ENCODE measurements at regions not wholly inside any gene's neighbourhood (a gene's known extent, or its start where the extent isn't known, plus 50 kb on each side); places are given as distances from the start of the nearest gene placed in this dataset.
"Not testable (repeated sequence)": the region's sequence is repeated elsewhere in the genome, so short reads cannot be mapped to it uniquely, and the experiment has no call there.

DNA sequence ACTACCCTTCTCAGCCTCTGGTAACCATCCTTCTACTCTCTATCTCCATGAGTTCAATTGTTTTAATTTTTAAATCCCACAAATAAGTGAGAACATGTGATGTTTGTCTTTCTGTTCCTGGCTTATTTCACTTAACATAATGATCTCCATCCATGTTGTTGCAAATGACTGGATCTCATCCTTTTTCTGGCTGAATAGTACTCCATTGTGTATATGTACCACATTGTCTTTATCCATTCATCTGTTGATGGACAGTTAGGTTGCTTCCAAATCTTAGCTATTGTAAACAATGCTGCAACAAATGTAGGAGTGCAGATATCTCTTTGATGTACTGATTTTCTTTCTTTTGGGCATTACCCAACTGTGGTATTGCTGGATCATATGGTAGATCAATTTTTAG, 103.0 kb downstream of the CARTPT start:
- not testable (repeated sequence) for DNase-seq (ENCODE audit: low spot score)

GRCh38 chr5:71825992-71826391, 106.9 kb downstream of the CARTPT start:
- no peak for DNase-seq (ENCODE audit: low spot score)

DNA sequence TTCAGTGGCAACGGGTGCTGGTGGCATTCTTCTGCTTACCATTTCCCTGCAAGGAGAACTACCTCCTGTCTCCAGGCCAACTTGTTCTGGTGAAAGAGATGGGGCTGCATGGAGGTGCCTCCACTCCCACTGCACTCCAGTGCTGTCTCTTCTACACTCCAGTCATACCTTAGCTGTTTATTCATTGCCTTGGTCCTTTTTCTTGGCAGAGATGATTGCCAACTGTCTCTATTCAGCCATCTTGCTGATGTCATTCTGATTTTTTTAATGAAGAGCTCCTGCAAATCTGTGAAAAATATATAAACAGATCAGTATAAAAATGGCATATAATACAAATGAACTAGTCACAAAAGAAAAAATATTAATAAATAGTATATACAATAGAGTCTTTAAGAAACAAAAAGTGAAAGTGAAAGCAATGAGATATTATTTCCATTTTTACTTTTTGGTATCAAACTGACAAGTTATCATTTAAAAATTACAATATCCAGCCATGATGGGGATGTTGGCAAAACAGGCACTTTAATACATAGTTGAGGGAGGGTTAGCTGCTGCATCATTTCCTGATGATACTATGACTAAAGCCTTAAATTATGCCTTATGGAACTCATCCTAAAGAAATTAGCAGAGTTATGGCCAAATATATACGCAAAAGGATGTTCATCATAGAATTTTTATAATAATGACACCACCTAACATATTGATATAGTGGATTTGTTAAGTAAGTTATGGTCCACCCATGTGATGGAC, 109.4 kb downstream of the CARTPT start:
- no peak for DNase-seq (ENCODE audit: low spot score)

DNA sequence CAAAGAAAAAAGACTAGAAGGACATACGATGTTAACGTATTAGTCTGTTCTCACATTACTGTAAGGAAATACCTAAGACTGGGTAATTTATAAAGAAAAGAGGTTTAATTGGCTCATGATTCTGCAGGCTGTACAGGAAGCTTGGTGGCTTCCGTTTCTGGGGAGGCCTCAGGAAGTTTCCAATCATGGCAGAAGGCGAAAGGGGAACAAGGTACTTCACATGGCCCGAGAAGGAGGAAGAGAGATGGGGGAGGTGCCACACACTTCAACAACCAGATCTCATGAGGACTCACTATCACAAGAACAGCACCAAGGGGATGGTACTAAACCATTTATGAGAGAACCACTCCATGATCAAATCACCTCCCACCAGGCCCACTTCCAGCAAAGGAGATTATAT, 110.1 kb downstream of the CARTPT start:
- DNase-seq (ENCODE audit: low spot score), result no peak

GRCh38 chr5:71830681-71831539, 111.8 kb downstream of the CARTPT start:
- DNase-seq (ENCODE audit: low spot score), result no peak

GRCh38 chr5:71832812-71833715, 114.0 kb downstream of the CARTPT start:
- no peak for DNase-seq (ENCODE audit: low spot score)

DNA sequence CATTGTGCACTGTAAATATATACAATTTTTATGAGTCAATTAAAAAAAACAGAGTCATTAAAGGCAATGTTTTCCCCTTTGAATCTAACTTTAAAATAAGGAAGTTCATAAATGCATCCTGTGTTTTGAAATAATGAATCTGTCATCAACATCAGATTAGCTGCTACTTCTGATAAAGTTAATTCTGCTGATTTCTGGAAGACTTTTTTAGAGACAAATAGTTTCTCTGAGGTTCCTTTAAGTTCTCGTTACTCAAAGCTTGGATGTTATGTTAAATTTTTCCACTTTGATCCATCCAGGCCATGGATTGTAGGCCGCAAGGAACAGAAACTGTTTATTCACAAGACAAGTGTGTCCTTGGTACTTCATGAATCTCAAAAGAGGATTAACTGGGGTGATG, 115.5 kb downstream of the CARTPT start:
- no peak for DNase-seq (ENCODE audit: low spot score)

DNA sequence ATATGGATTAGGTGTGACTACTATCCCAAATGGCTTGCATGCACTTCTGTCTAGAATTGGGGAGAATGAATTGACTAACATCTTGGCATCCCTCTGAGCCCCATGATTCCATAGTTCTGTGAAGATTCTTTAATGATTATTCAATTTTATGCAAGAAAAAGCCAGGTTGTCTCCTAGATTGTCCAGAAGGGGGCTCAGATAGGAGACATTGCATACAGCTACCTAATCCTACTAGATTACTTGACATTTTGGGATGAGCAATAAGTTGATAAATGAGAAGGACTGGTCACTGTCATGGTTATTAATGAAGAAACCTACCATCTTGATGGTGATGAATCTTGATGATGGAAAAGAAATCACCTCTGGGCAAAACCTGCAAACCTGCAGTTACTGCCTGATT, 117.0 kb downstream of the CARTPT start:
- no peak for DNase-seq (ENCODE audit: low spot score)

- DNase-seq (ENCODE audit: low spot score), result no peak
Observed at GRCh38 chr5:71836559-71837112, 117.6 kb downstream of the CARTPT start.

- DNase-seq (ENCODE audit: low spot score), result no peak
Observed at GRCh38 chr5:71838286-71838685, 119.2 kb downstream of the CARTPT start.

DNA sequence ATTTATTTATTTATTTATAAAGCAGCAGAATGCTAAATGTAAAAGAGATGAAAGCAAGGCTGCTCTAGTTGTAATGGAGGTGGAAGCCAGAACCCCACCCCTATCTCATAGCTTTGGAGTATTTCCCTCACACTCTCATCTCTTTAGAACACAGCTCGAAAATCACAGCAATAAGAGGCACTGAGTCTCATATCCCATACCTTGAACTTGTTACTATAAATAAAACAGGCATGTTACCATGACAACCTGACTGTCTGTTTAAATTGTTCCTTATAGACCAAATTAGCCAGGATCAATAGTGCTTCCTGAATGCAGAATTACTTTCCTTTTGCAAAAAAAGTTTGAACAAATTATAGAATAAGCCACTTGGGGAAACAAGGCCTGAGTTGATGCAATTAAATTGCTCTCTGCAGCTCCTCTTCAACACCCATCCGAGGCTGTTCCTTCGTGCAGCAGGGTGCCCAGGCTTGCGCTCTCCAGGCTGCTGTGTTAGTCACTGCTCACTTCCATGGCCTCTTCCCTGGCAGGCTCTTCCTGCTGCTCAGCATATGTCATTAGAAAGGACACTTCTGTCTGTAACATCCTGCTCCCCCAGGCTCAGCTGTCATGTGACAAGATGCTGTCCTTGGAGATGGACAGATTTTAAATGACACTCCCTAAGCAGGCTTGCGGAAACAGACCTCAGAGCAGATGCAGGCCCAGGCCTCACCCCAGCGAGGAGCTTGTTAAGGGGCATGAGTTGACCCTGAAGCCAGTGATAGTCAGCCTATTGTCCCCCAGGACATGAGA, 120.2 kb downstream of the CARTPT start:
- no peak for DNase-seq (ENCODE audit: low spot score)

GRCh38 chr5:71841107-71841506, 122.0 kb downstream of the CARTPT start:
- DNase-seq (ENCODE audit: low spot score), result no peak

- no peak for DNase-seq (ENCODE audit: low spot score)
Observed at GRCh38 chr5:71843111-71843510, 124.0 kb downstream of the CARTPT start.

DNA sequence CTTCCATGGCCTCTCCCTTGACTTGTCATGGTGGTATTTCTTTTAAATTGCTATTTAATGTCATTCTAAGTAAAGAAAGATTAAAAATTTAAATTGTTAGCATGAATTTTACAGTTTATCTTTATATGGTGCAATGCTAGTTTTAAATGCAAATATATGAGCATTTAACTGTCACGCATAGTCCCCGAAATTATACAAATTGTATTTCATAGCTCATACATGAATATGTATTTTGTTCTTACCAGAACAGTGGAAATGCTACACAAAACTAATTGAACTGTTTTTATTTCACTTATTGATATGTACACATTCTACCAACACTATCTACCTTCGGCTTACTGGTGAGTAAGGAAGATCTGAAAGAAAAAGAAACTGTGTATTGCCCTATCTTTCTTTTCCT, 125.8 kb downstream of the CARTPT start:
- DNase-seq (ENCODE audit: low spot score), result no peak

DNA sequence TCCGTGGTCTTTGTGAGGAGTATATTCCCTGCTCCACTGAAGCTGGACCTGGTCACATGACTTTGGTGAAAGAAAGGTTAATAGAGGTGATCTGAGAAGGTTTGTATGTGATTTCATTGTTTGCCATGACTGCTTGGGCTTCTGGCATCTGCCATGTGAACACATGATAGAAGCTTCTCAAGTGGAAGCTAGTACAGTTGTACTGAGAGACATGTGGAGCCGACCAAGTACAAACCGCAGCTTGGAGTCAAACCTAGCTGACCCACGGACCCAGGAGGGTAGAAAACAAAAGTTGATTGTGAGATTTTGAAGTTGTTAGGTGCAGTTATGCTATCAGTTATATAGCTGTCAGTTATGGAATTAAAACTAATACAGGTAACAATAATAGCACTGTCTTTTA, 140.4 kb downstream of the CARTPT start:
- DNase-seq (ENCODE audit: low spot score), result no peak

DNA sequence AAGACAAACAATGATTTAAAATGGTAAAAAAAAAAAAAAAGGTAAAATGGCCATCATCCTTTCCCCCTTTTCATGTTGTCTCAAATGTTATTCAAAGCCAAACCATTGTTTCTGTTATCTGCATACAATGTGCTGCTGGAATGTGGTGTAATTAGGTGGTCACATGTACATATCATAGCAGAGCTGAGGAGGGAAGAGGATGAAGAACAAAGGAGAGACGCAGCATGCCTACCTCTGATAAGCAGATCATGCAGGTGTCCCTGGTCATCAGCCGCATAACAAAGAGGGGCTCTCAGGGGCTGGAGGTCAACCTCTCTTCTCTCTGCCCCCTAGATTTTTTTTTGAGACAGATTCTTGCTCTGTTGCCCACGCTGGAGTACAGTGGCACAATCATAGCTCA, 141.0 kb downstream of the CARTPT start:
- peak; percentile 27 for DNase-seq (ENCODE audit: low spot score)

GRCh38 chr5:71861682-71862081, 142.6 kb downstream of the CARTPT start:
- no peak for DNase-seq (ENCODE audit: low spot score)

- DNase-seq (ENCODE audit: low spot score), result no peak
Observed at GRCh38 chr5:71862087-71862486, 143.0 kb downstream of the CARTPT start.

GRCh38 chr5:71862507-71863060, 143.5 kb downstream of the CARTPT start:
- DNase-seq (ENCODE audit: low spot score), result no peak

GRCh38 chr5:71864730-71865601, 145.9 kb downstream of the CARTPT start:
- DNase-seq (ENCODE audit: low spot score), result no peak

Measured in iPS-NIHi11 (cell line).